ENCODE measurements at regions not wholly inside any gene's neighbourhood (a gene's known extent, or its start where the extent isn't known, plus 50 kb on each side); places are given as distances from the start of the nearest gene placed in this dataset.

GRCh38 chr15:35888815-35889214, 342.9 kb upstream of the DPH6 start:
- no peaks in the 10 kb centered on the region for H3K4me1 Mint-ChIP-seq
- H3K27ac Mint-ChIP-seq, result no peak overlapping the region
- H3K36me3 Mint-ChIP-seq (ENCODE audit: low read depth), result no peaks in the 10 kb centered on the region
- DNase-seq, result no peak
- no peak for TF ChIP-seq CTCF (IDR thresholded peaks at IDR 0.05)
- H3K4me3 Mint-ChIP-seq, result no peak overlapping the region
- no peaks in the 10 kb centered on the region for H3K9me3 Mint-ChIP-seq
- no peaks in the 10 kb centered on the region for H3K27me3 Mint-ChIP-seq (ENCODE audit: low read depth, poor library complexity)

GRCh38 chr15:35907511-35907910, 361.5 kb upstream of the DPH6 start:
- no peaks in the 10 kb centered on the region for H3K36me3 Mint-ChIP-seq (ENCODE audit: low read depth)
- TF ChIP-seq CTCF (IDR thresholded peaks at IDR 0.05), result no peak
- H3K9me3 Mint-ChIP-seq, result peaks cover 10% of the 10 kb centered on the region
- H3K4me1 Mint-ChIP-seq, result peaks cover 8% of the 10 kb centered on the region
- no peak overlapping the region for H3K27ac Mint-ChIP-seq
- no peak overlapping the region for H3K4me3 Mint-ChIP-seq
- H3K27me3 Mint-ChIP-seq (ENCODE audit: low read depth, poor library complexity), result peaks cover 4% of the 10 kb centered on the region
- no peak for DNase-seq

DNA sequence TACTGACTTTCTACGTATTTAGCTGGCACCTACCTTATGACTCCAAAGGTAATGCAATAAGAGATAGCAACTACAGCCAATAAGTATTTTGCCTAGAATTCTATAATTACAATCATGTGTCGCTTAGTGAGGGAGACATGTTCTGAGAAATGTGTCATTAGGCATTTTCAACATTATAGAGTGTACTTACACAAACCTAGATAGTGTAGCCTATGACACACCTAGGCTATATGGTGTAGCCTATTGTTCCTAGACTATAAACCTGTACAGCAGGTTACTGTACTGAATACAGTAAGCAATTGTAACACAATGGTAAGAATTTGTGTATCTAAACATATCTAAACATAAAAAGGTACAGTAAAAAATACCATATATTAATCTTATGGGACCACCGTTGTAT, 363.4 kb upstream of the DPH6 start:
- H3K27me3 Mint-ChIP-seq (ENCODE audit: low read depth, poor library complexity), result peaks cover 4% of the 10 kb centered on the region
- TF ChIP-seq CTCF (IDR thresholded peaks at IDR 0.05), result no peak
- H3K4me3 Mint-ChIP-seq, result no peak overlapping the region
- H3K36me3 Mint-ChIP-seq (ENCODE audit: low read depth), result no peaks in the 10 kb centered on the region
- DNase-seq, result no peak
- H3K27ac Mint-ChIP-seq, result no peak overlapping the region
- H3K4me1 Mint-ChIP-seq, result peaks cover 8% of the 10 kb centered on the region
- peaks cover 11% of the 10 kb centered on the region for H3K9me3 Mint-ChIP-seq

- TF ChIP-seq CTCF (IDR thresholded peaks at IDR 0.05), result no peak
Observed at GRCh38 chr15:35910227-35910626, 364.3 kb upstream of the DPH6 start.

GRCh38 chr15:35911052-35911777, 365.2 kb upstream of the DPH6 start:
- H3K36me3 Mint-ChIP-seq (ENCODE audit: low read depth), result peaks cover 7% of the 10 kb centered on the region
- DNase-seq, result no peak
- no peak overlapping the region for H3K4me3 Mint-ChIP-seq
- H3K27me3 Mint-ChIP-seq (ENCODE audit: low read depth, poor library complexity), result peaks cover 4% of the 10 kb centered on the region
- H3K27ac Mint-ChIP-seq, result no peak overlapping the region
- H3K9me3 Mint-ChIP-seq, result peaks cover 23% of the 10 kb centered on the region
- peaks cover 8% of the 10 kb centered on the region for H3K4me1 Mint-ChIP-seq
- no peak for TF ChIP-seq CTCF (IDR thresholded peaks at IDR 0.05)

More at GRCh38 chr15:35910227-35910626, 364.3 kb upstream of the DPH6 start:
- Mint-ChIP-seq H3K36me3 (ENCODE audit: low read depth) (peaks cover 5% of the 10 kb centered on the region), H3K27ac (no peak overlapping the region), H3K4me3 (no peak overlapping the region), H3K9me3 (peaks cover 19% of the 10 kb centered on the region), H3K27me3 (ENCODE audit: low read depth, poor library complexity) (peaks cover 4% of the 10 kb centered on the region), H3K4me1 (peaks cover 8% of the 10 kb centered on the region)
- no peak for DNase-seq

GRCh38 chr15:35912196-35912595, 366.2 kb upstream of the DPH6 start:
- H3K36me3 Mint-ChIP-seq (ENCODE audit: low read depth), result peaks cover 7% of the 10 kb centered on the region
- H3K27ac Mint-ChIP-seq, result no peak overlapping the region
- peaks cover 4% of the 10 kb centered on the region for H3K27me3 Mint-ChIP-seq (ENCODE audit: low read depth, poor library complexity)
- no peak for DNase-seq
- H3K9me3 Mint-ChIP-seq, result peaks cover 23% of the 10 kb centered on the region
- no peak overlapping the region for H3K4me3 Mint-ChIP-seq
- peaks cover 8% of the 10 kb centered on the region for H3K4me1 Mint-ChIP-seq
- no peak for TF ChIP-seq CTCF (IDR thresholded peaks at IDR 0.05)
